ENCODE measurements at regions not wholly inside any gene's neighbourhood (a gene's known extent, or its start where the extent isn't known, plus 50 kb on each side); places are given as distances from the start of the nearest gene placed in this dataset.

DNA sequence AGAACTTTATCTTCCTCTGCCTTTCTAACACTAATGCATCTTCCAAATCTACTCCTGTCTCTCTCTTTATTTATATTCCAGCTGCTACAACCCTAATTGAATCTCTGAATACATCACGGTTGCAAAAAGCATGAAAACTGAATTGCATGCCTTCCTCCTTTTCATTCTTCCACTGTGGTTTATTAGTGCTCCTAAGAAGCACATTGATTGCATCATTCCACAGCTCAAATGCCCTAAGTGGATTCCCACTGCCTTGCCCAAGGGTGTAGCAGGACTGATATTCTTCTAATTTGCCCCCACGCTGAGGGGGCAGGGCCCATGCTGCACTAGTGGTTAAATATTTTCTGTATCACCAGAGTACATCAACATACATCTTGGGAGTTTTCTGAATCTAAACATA lies 640.8 kb downstream of the EFNB2 start:
- TF ChIP-seq, protein P1, sequence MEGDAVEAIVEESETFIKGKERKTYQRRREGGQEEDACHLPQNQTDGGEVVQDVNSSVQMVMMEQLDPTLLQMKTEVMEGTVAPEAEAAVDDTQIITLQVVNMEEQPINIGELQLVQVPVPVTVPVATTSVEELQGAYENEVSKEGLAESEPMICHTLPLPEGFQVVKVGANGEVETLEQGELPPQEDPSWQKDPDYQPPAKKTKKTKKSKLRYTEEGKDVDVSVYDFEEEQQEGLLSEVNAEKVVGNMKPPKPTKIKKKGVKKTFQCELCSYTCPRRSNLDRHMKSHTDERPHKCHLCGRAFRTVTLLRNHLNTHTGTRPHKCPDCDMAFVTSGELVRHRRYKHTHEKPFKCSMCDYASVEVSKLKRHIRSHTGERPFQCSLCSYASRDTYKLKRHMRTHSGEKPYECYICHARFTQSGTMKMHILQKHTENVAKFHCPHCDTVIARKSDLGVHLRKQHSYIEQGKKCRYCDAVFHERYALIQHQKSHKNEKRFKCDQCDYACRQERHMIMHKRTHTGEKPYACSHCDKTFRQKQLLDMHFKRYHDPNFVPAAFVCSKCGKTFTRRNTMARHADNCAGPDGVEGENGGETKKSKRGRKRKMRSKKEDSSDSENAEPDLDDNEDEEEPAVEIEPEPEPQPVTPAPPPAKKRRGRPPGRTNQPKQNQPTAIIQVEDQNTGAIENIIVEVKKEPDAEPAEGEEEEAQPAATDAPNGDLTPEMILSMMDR (IDR thresholded peaks at IDR 0.05; ENCODE audit: low read depth, low read length), result no peak
- TF ChIP-seq EZH2phosphoT487 (IDR thresholded peaks at IDR 0.05; ENCODE audit: low read depth), result no peak

All from OCI-LY3 (cell line).